Loucy (cell line): ENCODE measurements at regions not wholly inside any gene's neighbourhood (a gene's known extent, or its start where the extent isn't known, plus 50 kb on each side); places are given as distances from the start of the nearest gene placed in this dataset.

Experiments used
- H2AFZ ChIP-seq: fragments of 200-600 bp; sonication (generic); 2 replicates; pipeline ENCODE4 v1.6.0; 2016; ENCODE audit warnings: antibody characterized with exemption, mild to moderate bottlenecking, low read length, moderate library complexity
- H3F3A ChIP-seq: fragments of 200-600 bp; 2 replicates; pipeline ENCODE4 v1.6.0; 2016; ENCODE audit warnings: antibody characterized with exemption, low read depth, mild to moderate bottlenecking
- H3K27me3 ChIP-seq: fragments of 200-600 bp; sonication (generic); 2 replicates; pipeline ENCODE4 v1.6.1; 2014; ENCODE audit warnings: low read length, mild to moderate bottlenecking; ENCODE audit not compliant: insufficient read depth, poor library complexity, severe bottlenecking
- H3K36me3 ChIP-seq: fragments of 200-600 bp; sonication (generic); 2 replicates; pipeline ENCODE4 v1.6.1; 2016; ENCODE audit warnings: low read length; ENCODE audit not compliant: insufficient read depth
- H3K4me1 ChIP-seq: fragments of 200-600 bp; sonication (generic); 2 replicates; pipeline ENCODE4 v1.5.1; 2014; ENCODE audit warnings: low read length, mild to moderate bottlenecking; ENCODE audit not compliant: insufficient read depth, poor library complexity, severe bottlenecking
- H3K4me2 ChIP-seq: fragments of 200-600 bp; sonication (generic); 2 replicates; pipeline ENCODE4 v1.6.0; 2014; ENCODE audit warnings: antibody characterized with exemption, low read length, low read depth, mild to moderate bottlenecking; ENCODE audit not compliant: poor library complexity, severe bottlenecking
- H3K4me3 ChIP-seq: fragments of 200-600 bp; sonication (generic); 2 replicates; pipeline ENCODE4 v1.5.1; 2014; ENCODE audit warnings: low read length, mild to moderate bottlenecking, mixed read lengths; ENCODE audit not compliant: poor library complexity, severe bottlenecking
- H3K79me2 ChIP-seq: fragments of 200-600 bp; sonication (generic); 2 replicates; pipeline ENCODE4 v1.6.1; 2014; ENCODE audit warnings: low read length; ENCODE audit not compliant: insufficient read depth
- H3K9ac ChIP-seq: fragments of 200-600 bp; sonication (generic); 2 replicates; pipeline ENCODE4 v1.6.0; 2014; ENCODE audit warnings: mild to moderate bottlenecking, low read depth, low read length, moderate library complexity; ENCODE audit not compliant: poor library complexity, severe bottlenecking
- H3K9me2 ChIP-seq: fragments of 200-600 bp; sonication (generic); replicated peaks from 2 replicates; pipeline ENCODE4 v1.6.1; 2016; ENCODE audit warnings: low read depth, low read length, mixed read lengths
- H3K9me3 ChIP-seq: fragments of 200-600 bp; sonication (generic); 2 replicates; pipeline ENCODE4 v1.6.1; 2014; ENCODE audit warnings: mild to moderate bottlenecking, antibody characterized with exemption, low read length, low read depth; ENCODE audit not compliant: insufficient read depth
- H4K20me1 ChIP-seq: fragments of 200-600 bp; sonication (generic); 2 replicates; pipeline ENCODE4 v1.6.0; 2014; ENCODE audit warnings: antibody characterized with exemption, low read length, mild to moderate bottlenecking; ENCODE audit not compliant: insufficient read depth, poor library complexity, severe bottlenecking
- EZH2phosphoT487 ChIP-seq: fragments of 200-600 bp; IDR thresholded peaks from 2 replicates; pipeline ENCODE4 v1.6.1; 2018; ENCODE audit warnings: antibody characterized with exemption, mild to moderate bottlenecking, moderate library complexity, borderline replicate concordance
- TF ChIP-seq, protein P1 (sequence below): fragments of 200-600 bp; sonication (generic); conservative IDR thresholded peaks from 2 replicates; pipeline ENCODE4 v1.5.1; 2014; ENCODE audit warnings: mild to moderate bottlenecking, antibody characterized with exemption, low read length

DNA sequence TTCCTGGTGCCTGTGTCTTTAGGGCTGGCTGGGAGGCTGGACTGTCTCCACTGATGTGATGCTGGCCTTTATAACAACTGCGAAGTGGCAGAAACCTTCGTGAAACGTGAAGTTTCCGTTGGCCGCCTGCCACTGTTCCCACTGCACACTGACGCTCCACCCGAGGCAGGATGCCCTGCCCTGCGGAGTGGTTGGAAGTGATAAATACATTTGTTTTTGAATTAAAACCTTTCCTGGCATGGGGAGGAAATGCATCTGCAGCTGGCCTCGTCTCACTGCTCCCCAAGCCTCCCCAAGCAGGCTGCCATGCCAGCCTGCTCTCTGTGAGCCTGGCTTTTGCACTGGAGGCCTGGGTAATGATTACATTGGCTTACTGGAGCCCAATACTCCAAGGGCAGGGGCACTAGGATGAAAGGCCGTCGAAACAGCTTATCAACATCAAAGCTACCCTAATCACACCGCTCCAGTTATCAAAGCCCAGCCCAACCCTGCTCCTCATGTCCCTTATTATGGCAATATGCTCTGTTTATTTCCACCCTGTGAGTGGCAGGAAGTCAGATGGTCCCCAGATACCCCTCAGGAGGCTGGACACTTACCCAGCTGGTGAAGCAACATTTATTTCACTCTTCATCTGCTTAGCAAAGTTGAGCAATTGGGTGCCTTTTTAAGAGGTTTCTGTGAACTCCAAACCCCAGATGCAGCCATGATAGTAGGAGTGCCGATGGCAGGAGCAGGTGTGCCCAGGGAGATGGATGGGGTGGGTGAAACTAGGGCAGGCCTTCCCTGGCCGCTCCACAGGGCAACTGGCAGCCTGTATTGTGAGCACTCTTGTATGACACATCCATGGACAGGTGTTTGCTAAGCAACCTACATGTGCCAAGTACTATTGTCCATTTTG lies 97.4 kb upstream of the ITGA6 start:
- Histone ChIP-seq H2AFZ (no peak overlapping the region), H3K9me3 (no peaks in the 10 kb centered on the region), H3K79me2 (no peaks in the 10 kb centered on the region), H3K4me3 (no peak overlapping the region), H3K9me2 (no peaks in the 10 kb centered on the region), H3F3A (no peaks in the 10 kb centered on the region), H3K27me3 (no peaks in the 10 kb centered on the region), H3K36me3 (no peaks in the 10 kb centered on the region), H4K20me1 (no peaks in the 10 kb centered on the region), H3K4me1 (peaks cover 10% of the 10 kb centered on the region), H3K4me2 (no peak overlapping the region), H3K9ac (no peak overlapping the region)
- TF ChIP-seq, protein P1, sequence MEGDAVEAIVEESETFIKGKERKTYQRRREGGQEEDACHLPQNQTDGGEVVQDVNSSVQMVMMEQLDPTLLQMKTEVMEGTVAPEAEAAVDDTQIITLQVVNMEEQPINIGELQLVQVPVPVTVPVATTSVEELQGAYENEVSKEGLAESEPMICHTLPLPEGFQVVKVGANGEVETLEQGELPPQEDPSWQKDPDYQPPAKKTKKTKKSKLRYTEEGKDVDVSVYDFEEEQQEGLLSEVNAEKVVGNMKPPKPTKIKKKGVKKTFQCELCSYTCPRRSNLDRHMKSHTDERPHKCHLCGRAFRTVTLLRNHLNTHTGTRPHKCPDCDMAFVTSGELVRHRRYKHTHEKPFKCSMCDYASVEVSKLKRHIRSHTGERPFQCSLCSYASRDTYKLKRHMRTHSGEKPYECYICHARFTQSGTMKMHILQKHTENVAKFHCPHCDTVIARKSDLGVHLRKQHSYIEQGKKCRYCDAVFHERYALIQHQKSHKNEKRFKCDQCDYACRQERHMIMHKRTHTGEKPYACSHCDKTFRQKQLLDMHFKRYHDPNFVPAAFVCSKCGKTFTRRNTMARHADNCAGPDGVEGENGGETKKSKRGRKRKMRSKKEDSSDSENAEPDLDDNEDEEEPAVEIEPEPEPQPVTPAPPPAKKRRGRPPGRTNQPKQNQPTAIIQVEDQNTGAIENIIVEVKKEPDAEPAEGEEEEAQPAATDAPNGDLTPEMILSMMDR: no peak
- TF ChIP-seq EZH2phosphoT487: no peak

DNA sequence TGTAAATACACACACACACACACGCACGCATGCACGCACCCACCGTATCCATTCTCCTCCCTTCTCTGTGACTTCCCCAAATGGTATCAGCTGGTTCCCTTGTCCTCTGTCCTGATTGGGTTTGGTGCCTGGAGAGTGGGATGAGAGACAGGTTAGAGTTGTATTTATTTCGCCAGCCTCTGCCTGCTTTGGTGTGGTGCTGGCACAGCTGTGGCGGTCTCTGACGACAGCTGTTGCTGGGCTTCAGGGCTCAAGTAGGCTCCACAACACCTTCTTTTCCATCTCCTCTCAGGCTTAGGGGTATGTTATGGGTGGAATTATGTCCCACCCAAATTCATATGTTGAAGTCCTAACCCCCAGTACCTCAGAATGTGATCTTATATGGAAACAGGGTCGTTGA lies 94.9 kb upstream of the ITGA6 start:
- H3F3A ChIP-seq: no peaks in the 10 kb centered on the region
- peaks cover 10% of the 10 kb centered on the region for H3K4me1 ChIP-seq
- no peak overlapping the region for H3K4me2 ChIP-seq
- H3K27me3 ChIP-seq: no peaks in the 10 kb centered on the region
- no peaks in the 10 kb centered on the region for H3K36me3 ChIP-seq
- H3K79me2 ChIP-seq: no peaks in the 10 kb centered on the region
- no peaks in the 10 kb centered on the region for H4K20me1 ChIP-seq
- no peak overlapping the region for H3K4me3 ChIP-seq
- H3K9ac ChIP-seq: no peak overlapping the region
- no peaks in the 10 kb centered on the region for H3K9me2 ChIP-seq
- no peak overlapping the region for H2AFZ ChIP-seq
- no peak for TF ChIP-seq EZH2phosphoT487
- TF ChIP-seq, protein P1: no peak
- H3K9me3 ChIP-seq: no peaks in the 10 kb centered on the region

DNA sequence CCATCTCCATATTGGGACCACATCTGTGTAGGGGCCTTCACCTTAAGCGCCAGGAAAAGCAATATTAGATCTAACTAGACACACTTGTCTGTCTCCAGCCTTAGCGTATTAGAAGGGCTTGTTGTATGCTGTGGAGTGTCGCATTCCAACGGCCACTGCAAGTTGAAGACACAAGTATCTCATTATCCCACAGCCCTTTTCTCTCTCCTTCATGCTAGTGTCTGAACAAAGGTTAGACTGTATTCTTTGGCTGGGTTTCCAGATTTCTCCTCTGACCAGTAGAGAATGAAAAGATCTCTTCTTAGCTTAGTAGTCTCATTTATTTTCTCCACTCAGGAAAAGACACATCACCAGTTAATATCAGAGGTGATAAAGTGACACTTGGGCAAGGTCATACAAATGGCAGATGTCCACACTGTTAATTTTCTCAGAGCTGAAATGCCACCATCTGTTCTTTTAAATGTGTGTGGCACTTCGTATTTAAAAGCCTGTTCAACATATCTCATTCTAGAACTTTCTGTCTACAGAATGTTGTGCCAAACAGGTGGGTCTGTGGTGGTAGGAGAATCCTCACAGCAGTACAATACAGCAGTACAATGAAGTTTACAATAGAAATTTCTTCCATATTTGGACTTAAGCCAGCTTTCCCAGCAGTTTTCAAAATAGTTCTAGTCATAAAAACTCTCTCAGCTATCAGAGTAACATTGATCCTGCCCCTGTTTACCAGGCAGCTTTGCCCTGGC lies 94.0 kb upstream of the ITGA6 start:
- no peak overlapping the region for H2AFZ ChIP-seq
- no peaks in the 10 kb centered on the region for H3K79me2 ChIP-seq
- no peaks in the 10 kb centered on the region for H3K9me2 ChIP-seq
- no peaks in the 10 kb centered on the region for H3F3A ChIP-seq
- H3K4me2 ChIP-seq: no peak overlapping the region
- no peaks in the 10 kb centered on the region for H4K20me1 ChIP-seq
- no peaks in the 10 kb centered on the region for H3K27me3 ChIP-seq
- TF ChIP-seq, protein P1: no peak
- no peak for TF ChIP-seq EZH2phosphoT487
- no peaks in the 10 kb centered on the region for H3K36me3 ChIP-seq
- no peaks in the 10 kb centered on the region for H3K9me3 ChIP-seq
- no peak overlapping the region for H3K4me3 ChIP-seq
- no peak overlapping the region for H3K9ac ChIP-seq
- H3K4me1 ChIP-seq: peaks cover 10% of the 10 kb centered on the region
